Stimulated activated naive B cell treated with anti-CD40 and anti-IgM and Interleukin-4, amounts not matched to agents 10 μg/mL and 1 μg/mL and 100 μg/mL, for 72 hours (primary cell): ENCODE measurements at regions not wholly inside any gene's neighbourhood (a gene's known extent, or its start where the extent isn't known, plus 50 kb on each side); places are given as distances from the start of the nearest gene placed in this dataset.
"Not testable (repeated sequence)": the region's sequence is repeated elsewhere in the genome, so short reads cannot be mapped to it uniquely, and the experiment has no call there.

ENCODE experiments used
- ATAC-seq, 2 donors: fragments of 150-1000 bp; cut with Tn5 transposase; replicated peaks; 2 replicates each; pipeline ENCODE4 v1.10.0; 2021; ENCODE audit warnings: moderate library complexity in 1 of 2
- DNase-seq: peaks from one replicate; pipeline ENCODE4 v3.0.0; 2021
- H3K27ac Mint-ChIP-seq: one replicate; pipeline ENCODE4 v1.8.0; 2022; ENCODE audit warnings: mild to moderate bottlenecking, mixed read lengths
- H3K27me3 Mint-ChIP-seq, 2 donors: one replicate each; pipeline ENCODE4 v1.8.0; 2022; ENCODE audit warnings: mixed read lengths in 2 of 2
- H3K36me3 Mint-ChIP-seq, 2 donors: one replicate each; pipeline ENCODE4 v1.8.0; 2022; ENCODE audit warnings: mixed read lengths in 2 of 2, mild to moderate bottlenecking in 1 of 2
- H3K4me1 Mint-ChIP-seq, 2 donors: one replicate each; pipeline ENCODE4 v1.8.0; 2022; ENCODE audit warnings: mixed read lengths in 2 of 2, mild to moderate bottlenecking in 1 of 2
- H3K4me3 Mint-ChIP-seq, 2 donors: one replicate each; pipeline ENCODE4 v1.8.0; 2022; ENCODE audit warnings: mild to moderate bottlenecking in 2 of 2, mixed read lengths in 2 of 2, moderate library complexity in 1 of 2
- H3K9me3 Mint-ChIP-seq, 2 donors: one replicate each; pipeline ENCODE4 v1.8.0; 2022; ENCODE audit warnings: mixed read lengths in 2 of 2, mild to moderate bottlenecking in 1 of 2

GRCh38 chr7:159335181-159335926 lies 190.7 kb upstream of the VIPR2 start:
- ATAC-seq, H3K27me3 Mint-ChIP-seq, H3K4me3 Mint-ChIP-seq, H3K4me1 Mint-ChIP-seq, H3K27ac Mint-ChIP-seq, H3K9me3 Mint-ChIP-seq, H3K36me3 Mint-ChIP-seq, DNase-seq: not testable (repeated sequence)

GRCh38 chr7:159332854-159333479 lies 188.3 kb upstream of the VIPR2 start:
- H3K36me3 Mint-ChIP-seq, H3K27ac Mint-ChIP-seq: not testable (repeated sequence)

GRCh38 chr7:159331462-159331861 lies 186.8 kb upstream of the VIPR2 start:
- Mint-ChIP-seq H3K36me3 (no peaks in the 10 kb centered on the region), H3K4me3 (no peak overlapping the region), H3K27ac (no peak overlapping the region), H3K9me3 (peaks cover 15 to 18% of the 10 kb centered on the region in 2 donors), H3K4me1 (no peaks in the 10 kb centered on the region), H3K27me3 (peaks cover 0 to 4% of the 10 kb centered on the region in 2 donors)
- no peak for DNase-seq
- no peak for ATAC-seq

More at GRCh38 chr7:159332854-159333479, 188.3 kb upstream of the VIPR2 start:
- not testable (repeated sequence) for DNase-seq, H3K4me3 Mint-ChIP-seq, H3K27me3 Mint-ChIP-seq, H3K4me1 Mint-ChIP-seq, H3K9me3 Mint-ChIP-seq, ATAC-seq

GRCh38 chr7:159329818-159330378 lies 185.2 kb upstream of the VIPR2 start:
- H3K27me3 Mint-ChIP-seq, result peaks cover 0 to 4% of the 10 kb centered on the region in 2 donors
- ATAC-seq, result no peak
- no peaks in the 10 kb centered on the region for H3K4me1 Mint-ChIP-seq
- H3K4me3 Mint-ChIP-seq, result no peak overlapping the region
- no peaks in the 10 kb centered on the region for H3K36me3 Mint-ChIP-seq
- no peak overlapping the region for H3K27ac Mint-ChIP-seq
- peaks cover 15 to 18% of the 10 kb centered on the region in 2 donors for H3K9me3 Mint-ChIP-seq
- no peak for DNase-seq

GRCh38 chr7:159328096-159328495 lies 183.4 kb upstream of the VIPR2 start:
- peaks cover 13 to 18% of the 10 kb centered on the region in 2 donors for H3K9me3 Mint-ChIP-seq
- DNase-seq (no peak), ATAC-seq (no peak)
- H3K36me3 Mint-ChIP-seq, result no peaks in the 10 kb centered on the region
- H3K27me3 Mint-ChIP-seq, result peaks cover 0 to 4% of the 10 kb centered on the region in 2 donors
- no peak overlapping the region for H3K27ac Mint-ChIP-seq
- no peak overlapping the region for H3K4me3 Mint-ChIP-seq
- H3K4me1 Mint-ChIP-seq, result no peaks in the 10 kb centered on the region

- H3K4me3 Mint-ChIP-seq, result no peak overlapping the region
- H3K36me3 Mint-ChIP-seq, result no peaks in the 10 kb centered on the region
- DNase-seq (no peak), ATAC-seq (no peak)
- H3K9me3 Mint-ChIP-seq, result peaks cover 16 to 17% of the 10 kb centered on the region in 2 donors
- no peaks in the 10 kb centered on the region for H3K4me1 Mint-ChIP-seq
- H3K27ac Mint-ChIP-seq, result no peak overlapping the region
- no peaks in the 10 kb centered on the region for H3K27me3 Mint-ChIP-seq
These were observed 178.7 kb upstream of the VIPR2 start for GRCh38 chr7:159323359-159323758.

GRCh38 chr7:159321278-159321677 lies 176.6 kb upstream of the VIPR2 start:
- DNase-seq (no peak), ATAC-seq (no peak)
- H3K4me1 Mint-ChIP-seq, result no peaks in the 10 kb centered on the region
- H3K27ac Mint-ChIP-seq, result no peak overlapping the region
- H3K4me3 Mint-ChIP-seq, result no peak overlapping the region
- H3K36me3 Mint-ChIP-seq, result no peaks in the 10 kb centered on the region
- peaks cover 11 to 13% of the 10 kb centered on the region in 2 donors for H3K9me3 Mint-ChIP-seq
- no peaks in the 10 kb centered on the region for H3K27me3 Mint-ChIP-seq

- Mint-ChIP-seq H3K4me1 (no peaks in the 10 kb centered on the region), H3K27me3 (peaks cover 0 to 5% of the 10 kb centered on the region in 2 donors)
These were observed 174.2 kb upstream of the VIPR2 start for GRCh38 chr7:159318682-159319351.

GRCh38 chr7:159317294-159317693 lies 172.6 kb upstream of the VIPR2 start:
- Mint-ChIP-seq H3K9me3 (peaks cover 8 to 13% of the 10 kb centered on the region in 2 donors), H3K4me3 (no peak overlapping the region), H3K36me3 (no peaks in the 10 kb centered on the region), H3K27me3 (peaks cover 0 to 5% of the 10 kb centered on the region in 2 donors), H3K27ac (no peak overlapping the region), H3K4me1 (no peaks in the 10 kb centered on the region)
- no peak for DNase-seq
- no peak for ATAC-seq

More at GRCh38 chr7:159318682-159319351, 174.2 kb upstream of the VIPR2 start:
- ATAC-seq, result no peak
- Mint-ChIP-seq H3K4me3 (no peak overlapping the region), H3K9me3 (peaks cover 8 to 13% of the 10 kb centered on the region in 2 donors), H3K27ac (no peak overlapping the region), H3K36me3 (no peaks in the 10 kb centered on the region)
- DNase-seq, result no peak

GRCh38 chr7:159311172-159311494 lies 166.5 kb upstream of the VIPR2 start:
- DNase-seq (no peak), ATAC-seq (no peak)
- Mint-ChIP-seq H3K9me3 (peaks cover 1 to 4% of the 10 kb centered on the region in 2 donors), H3K27ac (no peak overlapping the region), H3K4me1 (no peaks in the 10 kb centered on the region), H3K36me3 (no peaks in the 10 kb centered on the region), H3K27me3 (peaks cover 0 to 8% of the 10 kb centered on the region in 2 donors), H3K4me3 (no peak overlapping the region)

- H3K4me1 Mint-ChIP-seq, result no peaks in the 10 kb centered on the region
- H3K27me3 Mint-ChIP-seq, result peaks cover 0 to 8% of the 10 kb centered on the region in 2 donors
- H3K27ac Mint-ChIP-seq, result no peak overlapping the region
- ATAC-seq (no peak), DNase-seq (no peak)
- peaks cover 1 to 4% of the 10 kb centered on the region in 2 donors for H3K9me3 Mint-ChIP-seq
- H3K4me3 Mint-ChIP-seq, result no peak overlapping the region
- H3K36me3 Mint-ChIP-seq, result no peaks in the 10 kb centered on the region
These were observed 165.9 kb upstream of the VIPR2 start for GRCh38 chr7:159310457-159311171.

- not testable (repeated sequence) for ATAC-seq, H3K4me1 Mint-ChIP-seq, H3K27me3 Mint-ChIP-seq, H3K36me3 Mint-ChIP-seq, H3K4me3 Mint-ChIP-seq, H3K9me3 Mint-ChIP-seq, DNase-seq, H3K27ac Mint-ChIP-seq
These were observed 164.5 kb upstream of the VIPR2 start for GRCh38 chr7:159309214-159309613.

GRCh38 chr7:159306012-159306411 lies 161.3 kb upstream of the VIPR2 start:
- H3K36me3 Mint-ChIP-seq, result no peaks in the 10 kb centered on the region

GRCh38 chr7:159305185-159305584 lies 160.5 kb upstream of the VIPR2 start:
- not testable (repeated sequence) for H3K9me3 Mint-ChIP-seq, H3K27ac Mint-ChIP-seq, ATAC-seq, H3K27me3 Mint-ChIP-seq, H3K4me1 Mint-ChIP-seq, H3K36me3 Mint-ChIP-seq, DNase-seq, H3K4me3 Mint-ChIP-seq

More at GRCh38 chr7:159306012-159306411, 161.3 kb upstream of the VIPR2 start:
- H3K27ac Mint-ChIP-seq, result no peak overlapping the region
- no peaks in the 10 kb centered on the region for H3K4me1 Mint-ChIP-seq
- ATAC-seq (no peak), DNase-seq (no peak)
- H3K9me3 Mint-ChIP-seq, result peaks cover 4% of the 10 kb centered on the region in 2 donors
- H3K4me3 Mint-ChIP-seq, result no peak overlapping the region
- H3K27me3 Mint-ChIP-seq, result peaks cover 0 to 3% of the 10 kb centered on the region in 2 donors
